HEK293 (cell line): ENCODE measurements at regions not wholly inside any gene's neighbourhood (a gene's known extent, or its start where the extent isn't known, plus 50 kb on each side); places are given as distances from the start of the nearest gene placed in this dataset.

Experiments
- CTCF ChIA-PET: fragments of 350-600 bp; formaldehyde crosslinking; extraction: SDS; loops from one replicate; lab custom pipeline; 2021; ENCODE audit warnings: antibody characterized with exemption; lab: Yijun Ruan, JAX
- POLR2A ChIA-PET: fragments of 300-600 bp; formaldehyde crosslinking; extraction: SDS; loops from one replicate; lab custom pipeline; 2020; ENCODE audit warnings: antibody characterized with exemption, inconsistent platforms; lab: Yijun Ruan, JAX
- H3K27ac ChIP-seq: fragments of 200-500 bp; sonication (Bioruptor generic); 2 replicates; pipeline ENCODE4 v1.5.1; 2014; ENCODE audit warnings: low read depth, low read length, control low read depth, inconsistent platforms; ENCODE audit errors: extremely low read depth
- H3K36me3 ChIP-seq, 2 experiments: fragments of 200-500 bp in 1 of 2; sonication (Bioruptor generic) in 1 of 2; 1 replicate in 1 of 2; 2 replicates in 1 of 2; pipeline ENCODE4 v1.5.1; 2014 to 2017; ENCODE audit warnings: inconsistent platforms in 2 of 2, low read length in 2 of 2; ENCODE audit not compliant: control insufficient read depth in 2 of 2, insufficient read depth in 1 of 2
- H3K4me1 ChIP-seq: fragments of 200-500 bp; sonication (Bioruptor generic); 2 replicates; pipeline ENCODE4 v1.5.1; 2014; ENCODE audit warnings: mild to moderate bottlenecking, low read length, inconsistent platforms; ENCODE audit not compliant: control insufficient read depth, insufficient read depth
- H3K4me3 ChIP-seq: 2 replicates; pipeline ENCODE4 v1.5.1; 2011; ENCODE audit warnings: low read depth, mild to moderate bottlenecking, control low read depth, low read length, moderate library complexity
- H3K9me3 ChIP-seq: fragments of 200-500 bp; sonication (Bioruptor generic); 2 replicates; pipeline ENCODE4 v1.5.1; 2014; ENCODE audit warnings: low read depth, low read length, inconsistent platforms; ENCODE audit not compliant: control insufficient read depth, insufficient read depth
- ATF2 ChIP-seq: fragments of 450-650 bp; formaldehyde crosslinking; IDR thresholded peaks from 2 replicates; pipeline ENCODE4 v1.5.1; 2016; ENCODE audit warnings: missing biosample characterization, missing genetic modification characterization, low read depth
- BCL6B ChIP-seq: fragments of 450-650 bp; formaldehyde crosslinking; IDR thresholded peaks from 2 replicates; pipeline ENCODE4 v1.5.1; 2017; ENCODE audit warnings: missing biosample characterization, missing genetic modification characterization
- GLIS2 ChIP-seq: fragments of 450-650 bp; formaldehyde crosslinking; IDR thresholded peaks from 2 replicates; pipeline ENCODE4 v1.5.1; 2016; ENCODE audit warnings: missing biosample characterization, missing genetic modification characterization
- HOXA7 ChIP-seq: sonication (generic); formaldehyde crosslinking; IDR thresholded peaks from 2 replicates; pipeline ENCODE4 v1.8.1; 2022; ENCODE audit warnings: missing genetic modification reagents, borderline replicate concordance
- HOXD13 ChIP-seq: sonication (generic); formaldehyde crosslinking; IDR thresholded peaks from 2 replicates; pipeline ENCODE4 v1.8.0; 2022; ENCODE audit warnings: missing genetic modification reagents, borderline replicate concordance
- KLF1 ChIP-seq: fragments of 450-650 bp; formaldehyde crosslinking; IDR thresholded peaks from 2 replicates; pipeline ENCODE4 v1.5.1; 2016; ENCODE audit warnings: missing biosample characterization, missing genetic modification characterization
- SCRT1 ChIP-seq: fragments of 450-650 bp; formaldehyde crosslinking; IDR thresholded peaks from 2 replicates; pipeline ENCODE4 v1.5.1; 2016; ENCODE audit warnings: missing biosample characterization, missing genetic modification characterization, borderline replicate concordance
- SP7 ChIP-seq: fragments of 450-650 bp; formaldehyde crosslinking; IDR thresholded peaks from 2 replicates; pipeline ENCODE4 v1.5.1; 2016; ENCODE audit warnings: missing biosample characterization, missing genetic modification characterization
- YY1 ChIP-seq: fragments of 450-650 bp; formaldehyde crosslinking; IDR thresholded peaks from 2 replicates; pipeline ENCODE4 v1.5.1; 2018; ENCODE audit warnings: missing biosample characterization, missing genetic modification characterization
- ZBTB17 ChIP-seq: fragments of 450-650 bp; formaldehyde crosslinking; IDR thresholded peaks from 2 replicates; pipeline ENCODE4 v1.5.1; 2016; ENCODE audit warnings: missing biosample characterization, missing genetic modification characterization
- ZBTB44 ChIP-seq: fragments of 450-650 bp; IDR thresholded peaks from 2 replicates; pipeline ENCODE4 v1.5.1; 2018; ENCODE audit warnings: missing biosample characterization, mild to moderate bottlenecking, missing genetic modification characterization
- ZNF112 ChIP-seq: fragments of 450-650 bp; formaldehyde crosslinking; IDR thresholded peaks from 2 replicates; pipeline ENCODE4 v1.5.0; 2017; ENCODE audit warnings: missing biosample characterization, missing genetic modification characterization
- ZNF157 ChIP-seq: fragments of 450-650 bp; formaldehyde crosslinking; IDR thresholded peaks from 2 replicates; pipeline ENCODE4 v1.5.1; 2016; ENCODE audit warnings: missing biosample characterization, missing genetic modification characterization
- ZNF18 ChIP-seq: fragments of 450-650 bp; formaldehyde crosslinking; IDR thresholded peaks from 2 replicates; pipeline ENCODE4 v1.5.1; 2016; ENCODE audit warnings: missing biosample characterization, missing genetic modification characterization
- ZNF2 ChIP-seq: fragments of 450-650 bp; formaldehyde crosslinking; IDR thresholded peaks from 2 replicates; pipeline ENCODE4 v1.5.1; 2016; ENCODE audit warnings: missing biosample characterization, missing genetic modification characterization
- ZNF302 ChIP-seq: fragments of 450-650 bp; formaldehyde crosslinking; IDR thresholded peaks from 2 replicates; pipeline ENCODE4 v1.5.1; 2016; ENCODE audit warnings: missing biosample characterization, missing genetic modification characterization, low read depth
- ZNF398 ChIP-seq: fragments of 450-650 bp; formaldehyde crosslinking; IDR thresholded peaks from 2 replicates; pipeline ENCODE4 v1.5.1; 2017; ENCODE audit warnings: missing biosample characterization, missing genetic modification characterization
- ZNF558 ChIP-seq: fragments of 450-650 bp; formaldehyde crosslinking; IDR thresholded peaks from 2 replicates; pipeline ENCODE4 v1.5.1; 2016; ENCODE audit warnings: missing biosample characterization, missing genetic modification characterization
- ZNF560 ChIP-seq: fragments of 450-650 bp; formaldehyde crosslinking; IDR thresholded peaks from 2 replicates; pipeline ENCODE4 v1.5.1; 2017; ENCODE audit warnings: missing biosample characterization, missing genetic modification characterization, borderline replicate concordance
- ZNF596 ChIP-seq: fragments of 450-650 bp; IDR thresholded peaks from 2 replicates; pipeline ENCODE4 v1.5.0; 2018; ENCODE audit warnings: missing biosample characterization, mild to moderate bottlenecking, missing genetic modification characterization, moderate library complexity
- ZNF610 ChIP-seq: fragments of 450-650 bp; formaldehyde crosslinking; IDR thresholded peaks from 2 replicates; pipeline ENCODE4 v1.5.1; 2016; ENCODE audit warnings: missing biosample characterization, missing genetic modification characterization, borderline replicate concordance
- ZNF639 ChIP-seq: fragments of 450-650 bp; formaldehyde crosslinking; IDR thresholded peaks from 2 replicates; pipeline ENCODE4 v1.5.1; 2016; ENCODE audit warnings: missing biosample characterization, missing genetic modification characterization
- ZNF704 ChIP-seq: fragments of 450-650 bp; formaldehyde crosslinking; IDR thresholded peaks from 2 replicates; pipeline ENCODE4 v1.5.1; 2016; ENCODE audit warnings: missing biosample characterization, missing genetic modification characterization
- ZNF707 ChIP-seq: fragments of 450-650 bp; formaldehyde crosslinking; IDR thresholded peaks from 2 replicates; pipeline ENCODE4 v1.5.1; 2016; ENCODE audit warnings: missing biosample characterization, missing genetic modification characterization
- ZNF768 ChIP-seq: fragments of 450-650 bp; formaldehyde crosslinking; IDR thresholded peaks from 2 replicates; pipeline ENCODE4 v1.5.1; 2018; ENCODE audit warnings: missing biosample characterization, mild to moderate bottlenecking, missing genetic modification characterization
- ZNF837 ChIP-seq: fragments of 450-650 bp; formaldehyde crosslinking; IDR thresholded peaks from 2 replicates; pipeline ENCODE4 v1.5.1; 2016; ENCODE audit warnings: missing biosample characterization, missing genetic modification characterization
- ZSCAN16 ChIP-seq: fragments of 450-650 bp; formaldehyde crosslinking; IDR thresholded peaks from 2 replicates; pipeline ENCODE4 v1.5.1; 2016; ENCODE audit warnings: missing biosample characterization, missing genetic modification characterization

- Histone ChIP-seq H3K36me3 (no peaks in the 10 kb centered on the region), H3K4me1 (no peaks in the 10 kb centered on the region), H3K9me3 (no peaks in the 10 kb centered on the region), H3K27ac (no peak overlapping the region)
- POLR2A ChIA-PET = no interaction called here
- no peak for TF ChIP-seq ZNF639 (tag by site-specific recombination)
- no peak for TF ChIP-seq ZSCAN16 (tag by site-specific recombination)
- no peak for TF ChIP-seq HOXA7 (CRISPR knock-in tag)
- TF ChIP-seq SCRT1 (tag by site-specific recombination) = no peak
- no peak for TF ChIP-seq ZNF157 (tag by site-specific recombination)
- no peak for TF ChIP-seq ZNF2
- no peak for TF ChIP-seq ZNF398
- TF ChIP-seq ZNF610 (tag by site-specific recombination) = no peak
- TF ChIP-seq ZNF302 = no peak
- TF ChIP-seq ZNF596 (tag by site-specific recombination) = no peak
- no peak for TF ChIP-seq ZNF18 (tag by site-specific recombination)
- no peak for TF ChIP-seq ZNF707 (tag by site-specific recombination)
- TF ChIP-seq ZNF558 (tag by site-specific recombination) = no peak
- TF ChIP-seq BCL6B (tag by site-specific recombination) = no peak
- no peak for TF ChIP-seq HOXD13 (CRISPR knock-in tag)
- TF ChIP-seq YY1 (tag by site-specific recombination) = no peak
- no peak for TF ChIP-seq SP7 (tag by site-specific recombination)
- no peak for TF ChIP-seq ATF2 (tag by site-specific recombination)
- TF ChIP-seq, all 188 proteins: peak for 0
- CTCF ChIA-PET = interaction anchor here (0.7 kb wide), 1 partner anchor 79 kb away, joined by 3 read pairs; no protein-coding TSS in a partner anchor
- H3K4me3 ChIP-seq = no peak overlapping the region
These were observed 76.3 kb upstream of the SLITRK1 start for GRCh38 chr13:83958531-83958930.

- Histone ChIP-seq H3K27ac (no peak overlapping the region), H3K9me3 (no peaks in the 10 kb centered on the region), H3K36me3 (no peaks in the 10 kb centered on the region), H3K4me3 (no peak overlapping the region), H3K4me1 (no peaks in the 10 kb centered on the region)
- ChIA-PET POLR2A (no interaction called here), CTCF (no interaction called here)
- TF ChIP-seq ZBTB44 (no peak), ZBTB17 (tag by site-specific recombination) (no peak), GLIS2 (tag by site-specific recombination) (no peak), ZNF768 (tag by site-specific recombination) (no peak), HOXD13 (CRISPR knock-in tag) (no peak), ZNF112 (tag by site-specific recombination) (no peak), ZNF560 (tag by site-specific recombination) (no peak), KLF1 (tag by site-specific recombination) (no peak), YY1 (tag by site-specific recombination) (no peak), ZNF837 (no peak), ZNF704 (tag by site-specific recombination) (no peak)
These were observed 72.7 kb upstream of the SLITRK1 start for GRCh38 chr13:83955011-83955410.
